ENCODE measurements at regions not wholly inside any gene's neighbourhood (a gene's known extent, or its start where the extent isn't known, plus 50 kb on each side); places are given as distances from the start of the nearest gene placed in this dataset.

DNA sequence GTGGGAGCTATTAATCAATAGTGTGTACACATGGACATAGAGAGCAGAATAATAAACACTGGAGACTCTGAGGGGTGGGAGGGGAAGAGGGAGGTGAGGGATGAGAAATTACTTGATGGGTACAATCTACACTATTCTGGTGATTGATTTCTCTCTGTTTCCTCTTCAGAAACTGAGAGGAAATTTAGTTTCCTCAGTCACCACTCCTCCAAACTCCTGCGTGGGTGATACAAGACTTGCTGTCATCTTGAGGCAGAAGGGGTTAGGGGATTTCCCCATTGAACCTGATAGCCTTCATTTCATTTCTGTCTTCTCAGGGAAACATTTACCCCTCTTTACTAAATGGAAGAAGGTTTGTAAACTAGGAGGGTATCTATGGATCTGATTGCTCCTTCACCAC, 84.3 kb upstream of the ESR1 start:
- TF ChIP-seq, protein P1, sequence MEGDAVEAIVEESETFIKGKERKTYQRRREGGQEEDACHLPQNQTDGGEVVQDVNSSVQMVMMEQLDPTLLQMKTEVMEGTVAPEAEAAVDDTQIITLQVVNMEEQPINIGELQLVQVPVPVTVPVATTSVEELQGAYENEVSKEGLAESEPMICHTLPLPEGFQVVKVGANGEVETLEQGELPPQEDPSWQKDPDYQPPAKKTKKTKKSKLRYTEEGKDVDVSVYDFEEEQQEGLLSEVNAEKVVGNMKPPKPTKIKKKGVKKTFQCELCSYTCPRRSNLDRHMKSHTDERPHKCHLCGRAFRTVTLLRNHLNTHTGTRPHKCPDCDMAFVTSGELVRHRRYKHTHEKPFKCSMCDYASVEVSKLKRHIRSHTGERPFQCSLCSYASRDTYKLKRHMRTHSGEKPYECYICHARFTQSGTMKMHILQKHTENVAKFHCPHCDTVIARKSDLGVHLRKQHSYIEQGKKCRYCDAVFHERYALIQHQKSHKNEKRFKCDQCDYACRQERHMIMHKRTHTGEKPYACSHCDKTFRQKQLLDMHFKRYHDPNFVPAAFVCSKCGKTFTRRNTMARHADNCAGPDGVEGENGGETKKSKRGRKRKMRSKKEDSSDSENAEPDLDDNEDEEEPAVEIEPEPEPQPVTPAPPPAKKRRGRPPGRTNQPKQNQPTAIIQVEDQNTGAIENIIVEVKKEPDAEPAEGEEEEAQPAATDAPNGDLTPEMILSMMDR (IDR thresholded peaks at IDR 0.05; ENCODE audit: low read length), result no peak
- TF ChIP-seq EZH2 (IDR thresholded peaks at IDR 0.05; ENCODE audit: borderline replicate concordance, low read length), result no peak

Data from OCI-LY1 (cell line).